ENCODE measurements at regions not wholly inside any gene's neighbourhood (a gene's known extent, or its start where the extent isn't known, plus 50 kb on each side); places are given as distances from the start of the nearest gene placed in this dataset.

GRCh38 chr3:194816748-194817591 is 131.3 kb downstream of the FAM43A start:
- Mint-ChIP-seq H3K27me3 (ENCODE audit: insufficient read depth, unreplicated experiment) (peaks cover 20% of the 10 kb centered on the region), H3K9me3 (ENCODE audit: unreplicated experiment) (no peaks in the 10 kb centered on the region), H3K36me3 (ENCODE audit: insufficient read depth, unreplicated experiment) (no peaks in the 10 kb centered on the region), H3K4me3 (ENCODE audit: unreplicated experiment) (no peak overlapping the region), H3K27ac (ENCODE audit: low read depth, unreplicated experiment) (no peak overlapping the region), H3K4me1 (ENCODE audit: insufficient read depth, unreplicated experiment) (no peaks in the 10 kb centered on the region)
- TF ChIP-seq CTCF (IDR thresholded peaks at IDR 0.05; ENCODE audit: unreplicated experiment): no peak
- BruUV-seq (replicated peaks): no TSS peak
- no peak for DNase-seq (ENCODE audit: unreplicated experiment)
- intact Hi-C loops (cut with micrococcal nuclease): no loop called here
- POLR2A ChIA-PET: no interaction called here
- CTCF ChIA-PET: interaction anchor here (0.6 to 0.7 kb wide), 3 partner anchors 61 to 122 kb away, joined by 3 read pairs; no protein-coding TSS in a partner anchor

DNA sequence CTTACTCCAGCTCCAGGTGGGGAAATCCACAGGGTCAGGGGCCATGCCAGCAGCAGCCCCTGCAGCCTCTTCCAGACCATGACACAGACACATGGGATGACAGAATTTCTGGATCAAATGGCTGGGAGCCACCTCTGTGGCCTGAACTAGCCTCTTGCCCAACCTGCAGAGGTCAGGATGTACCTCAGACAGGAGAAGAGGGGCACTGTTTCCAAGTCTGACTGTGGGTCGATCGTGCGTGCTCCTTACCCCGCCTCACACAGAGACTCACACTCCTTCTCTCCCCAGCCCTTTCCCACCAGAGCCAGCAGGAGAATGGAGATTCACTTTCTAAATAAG is 131.9 kb downstream of the FAM43A start:
- POLR2A ChIA-PET: no interaction called here
- BruUV-seq (replicated peaks): no TSS peak
- H3K27me3 Mint-ChIP-seq (ENCODE audit: insufficient read depth, unreplicated experiment): peaks cover 26% of the 10 kb centered on the region

DNA sequence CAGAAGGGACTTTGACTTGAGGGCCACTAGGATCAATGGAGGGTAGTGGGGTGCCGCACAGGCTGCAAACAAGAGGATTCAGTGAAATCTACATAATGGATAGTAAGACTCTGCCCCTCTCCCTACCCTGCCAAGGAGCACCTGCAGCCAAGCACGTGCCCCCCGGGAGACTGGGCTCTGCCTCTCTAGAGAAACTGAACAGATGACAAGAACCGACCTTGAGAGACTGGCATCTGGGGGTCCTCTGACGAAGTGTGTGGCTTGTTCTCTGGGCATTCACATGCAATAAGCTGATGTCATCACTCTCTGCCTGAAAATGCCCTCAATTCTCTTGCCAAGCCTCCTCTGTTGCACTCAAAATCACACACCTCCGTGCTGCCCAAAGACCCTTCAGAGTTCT is 132.3 kb downstream of the FAM43A start:
- H3K27me3 Mint-ChIP-seq (ENCODE audit: insufficient read depth, unreplicated experiment): peaks cover 29% of the 10 kb centered on the region
- BruUV-seq (replicated peaks): no TSS peak

More for the DNA sequence above, 131.9 kb downstream of the FAM43A start:
- intact Hi-C loops (cut with micrococcal nuclease): no loop called here
- no peaks in the 10 kb centered on the region for H3K9me3 Mint-ChIP-seq (ENCODE audit: unreplicated experiment)
- no peak for TF ChIP-seq CTCF (IDR thresholded peaks at IDR 0.05; ENCODE audit: unreplicated experiment)
- DNase-seq (ENCODE audit: unreplicated experiment): no peak
- H3K27ac Mint-ChIP-seq (ENCODE audit: low read depth, unreplicated experiment): no peak overlapping the region
- no peak overlapping the region for H3K4me3 Mint-ChIP-seq (ENCODE audit: unreplicated experiment)
- H3K4me1 Mint-ChIP-seq (ENCODE audit: insufficient read depth, unreplicated experiment): no peaks in the 10 kb centered on the region
- no peaks in the 10 kb centered on the region for H3K36me3 Mint-ChIP-seq (ENCODE audit: insufficient read depth, unreplicated experiment)
- CTCF ChIA-PET: interaction anchor here (0.6 to 0.7 kb wide), 2 partner anchors 62 to 99 kb away, joined by 3 read pairs; no protein-coding TSS in a partner anchor

GRCh38 chr3:194824100-194824499 is 138.4 kb downstream of the FAM43A start:
- H3K4me1 Mint-ChIP-seq (ENCODE audit: insufficient read depth, unreplicated experiment): peaks cover 7% of the 10 kb centered on the region
- CTCF ChIA-PET: interaction anchor here (0.8 kb wide), 1 partner anchor 47 kb away, joined by 5 read pairs; no protein-coding TSS in a partner anchor
- H3K27me3 Mint-ChIP-seq (ENCODE audit: insufficient read depth, unreplicated experiment): peaks cover 29% of the 10 kb centered on the region
- no TSS peak for BruUV-seq (replicated peaks)
- TF ChIP-seq CTCF (IDR thresholded peaks at IDR 0.05; ENCODE audit: unreplicated experiment): no peak
- H3K4me3 Mint-ChIP-seq (ENCODE audit: unreplicated experiment): no peak overlapping the region
- H3K36me3 Mint-ChIP-seq (ENCODE audit: insufficient read depth, unreplicated experiment): no peaks in the 10 kb centered on the region
- peak; percentile 23 for DNase-seq (ENCODE audit: unreplicated experiment)
- no peak overlapping the region for H3K27ac Mint-ChIP-seq (ENCODE audit: low read depth, unreplicated experiment)
- intact Hi-C loops (cut with micrococcal nuclease): no loop called here
- H3K9me3 Mint-ChIP-seq (ENCODE audit: unreplicated experiment): no peaks in the 10 kb centered on the region
- POLR2A ChIA-PET: no interaction called here

More for the DNA sequence above, 132.3 kb downstream of the FAM43A start:
- ChIA-PET CTCF (no interaction called here), POLR2A (no interaction called here)
- Mint-ChIP-seq H3K36me3 (ENCODE audit: insufficient read depth, unreplicated experiment) (no peaks in the 10 kb centered on the region), H3K4me1 (ENCODE audit: insufficient read depth, unreplicated experiment) (no peaks in the 10 kb centered on the region), H3K9me3 (ENCODE audit: unreplicated experiment) (no peaks in the 10 kb centered on the region), H3K4me3 (ENCODE audit: unreplicated experiment) (no peak overlapping the region), H3K27ac (ENCODE audit: low read depth, unreplicated experiment) (no peak overlapping the region)
- no peak for TF ChIP-seq CTCF (IDR thresholded peaks at IDR 0.05; ENCODE audit: unreplicated experiment)
- intact Hi-C loops (cut with micrococcal nuclease): no loop called here
- no peak for DNase-seq (ENCODE audit: unreplicated experiment)

Data from MCF 10A (cell line).